K562 (cell line): ENCODE measurements at regions not wholly inside any gene's neighbourhood (a gene's known extent, or its start where the extent isn't known, plus 50 kb on each side); places are given as distances from the start of the nearest gene placed in this dataset.

ENCODE experiments used
- BRCA1 ChIP-seq, 2 experiments: fragments of 450-650 bp in 1 of 2; sonication (generic) in 1 of 2; formaldehyde crosslinking in 1 of 2; IDR thresholded peaks; 2 replicates each; pipeline versions ENCODE4 v1.5.0 to v1.6.1; 2017 to 2020; ENCODE audit warnings: mild to moderate bottlenecking in 1 of 2, missing genetic modification reagents in 1 of 2
- FOXP1 ChIP-seq: sonication (generic); formaldehyde crosslinking; IDR thresholded peaks from 2 replicates; pipeline ENCODE4 v1.8.0; 2022; ENCODE audit warnings: mild to moderate bottlenecking, missing genetic modification reagents
- FUS ChIP-seq: fragments of 200-400 bp; formaldehyde crosslinking; optimal IDR thresholded peaks from 2 replicates; pipeline ENCODE3; 2017; ENCODE audit warnings: low read depth, low read length
- MYBL2 ChIP-seq, 2 experiments: fragments of 450-650 bp in 1 of 2; sonication (generic) in 1 of 2; formaldehyde crosslinking in 1 of 2; IDR thresholded peaks; 2 replicates each; pipeline versions ENCODE4 v1.6.1 to v1.8.1; 2017 to 2022; ENCODE audit warnings: borderline replicate concordance in 1 of 2, inconsistent platforms in 1 of 2, low read depth in 1 of 2, mild to moderate bottlenecking in 1 of 2, missing genetic modification reagents in 1 of 2, moderate library complexity in 1 of 2
- NBN ChIP-seq: fragments of 450-650 bp; IDR thresholded peaks from 2 replicates; pipeline ENCODE4 v1.6.1; 2016; ENCODE audit warnings: low read depth, mild to moderate bottlenecking
- NR2C1 ChIP-seq, 2 experiments: fragments of 450-650 bp; IDR thresholded peaks; 2 replicates each; pipeline ENCODE4 v1.6.1; 2017; ENCODE audit warnings: mild to moderate bottlenecking in 2 of 2, antibody characterized with exemption in 1 of 2, inconsistent platforms in 1 of 2, missing compliant biosample characterization in 1 of 2, missing genetic modification characterization in 1 of 2
- NRF1 ChIP-seq, 2 experiments: fragments of 450-650 bp; IDR thresholded peaks in 1 of 2; conservative IDR thresholded peaks in 1 of 2; 2 replicates each; pipeline ENCODE4 v1.6.1; 2014; ENCODE audit warnings: mild to moderate bottlenecking in 2 of 2
- PATZ1 ChIP-seq: fragments of 250-450 bp; sonication (Bioruptor Pico); IDR thresholded peaks from 2 replicates; pipeline ENCODE4 v1.5.0; 2020; ENCODE audit warnings: mild to moderate bottlenecking, borderline replicate concordance
- PRPF4 ChIP-seq: fragments of 200-400 bp; formaldehyde crosslinking; IDR thresholded peaks from one replicate; pipeline ENCODE4 v1.6.1; 2017; ENCODE audit warnings: low read length, low read depth, mild to moderate bottlenecking; ENCODE audit not compliant: insufficient read depth, poor library complexity, severe bottlenecking
- RCOR1 ChIP-seq, 2 experiments: IDR thresholded peaks; 2 replicates each; pipeline ENCODE4 v1.6.1; 2012; ENCODE audit warnings: low read depth in 2 of 2, low read length in 2 of 2, borderline replicate concordance in 1 of 2, improper control_type of control experiment in 1 of 2
- SMAD1 ChIP-seq: fragments of 150-350 bp; IDR thresholded peaks from 2 replicates; pipeline ENCODE4 v1.6.1; 2014; ENCODE audit warnings: low read length, low read depth; ENCODE audit not compliant: partially characterized antibody
- SOX6 ChIP-seq: fragments of 450-650 bp; IDR thresholded peaks from 2 replicates; pipeline ENCODE4 v1.6.1; 2014; ENCODE audit warnings: mild to moderate bottlenecking
- TRIM24 ChIP-seq, 2 experiments: fragments of 450-650 bp; IDR thresholded peaks; 2 replicates each; pipeline ENCODE4 v1.6.1; 2016
- ZFP36 ChIP-seq: fragments of 150-350 bp; IDR thresholded peaks from 2 replicates; pipeline ENCODE4 v1.6.1; 2018; ENCODE audit warnings: low read length, low read depth; ENCODE audit not compliant: partially characterized antibody
- ZNF217 ChIP-seq: sonication (generic); formaldehyde crosslinking; IDR thresholded peaks from 2 replicates; pipeline ENCODE4 v1.8.0; 2022; ENCODE audit warnings: mild to moderate bottlenecking, missing genetic modification reagents
- ZNF444 ChIP-seq: fragments of 250-450 bp; sonication (Bioruptor Pico); IDR thresholded peaks from 2 replicates; pipeline ENCODE4 v1.4.0; 2020; ENCODE audit warnings: mild to moderate bottlenecking, moderate library complexity
- ZNF668 ChIP-seq: fragments of 250-450 bp; sonication (Bioruptor Pico); IDR thresholded peaks from 2 replicates; pipeline ENCODE4 v1.8.0; 2022; ENCODE audit warnings: mild to moderate bottlenecking, inconsistent platforms
- ZNF696 ChIP-seq: fragments of 250-450 bp; sonication (Bioruptor Pico); conservative IDR thresholded peaks from 2 replicates; pipeline ENCODE4 v1.4.0; 2020; ENCODE audit warnings: mild to moderate bottlenecking, moderate library complexity
- TF ChIP-seq, protein P1 (sequence below): fragments of 450-650 bp; formaldehyde crosslinking; IDR thresholded peaks from 2 replicates; pipeline ENCODE4 v1.4.0; 2022; ENCODE audit warnings: missing genetic modification characterization
- TF ChIP-seq, protein P2 (sequence below): fragments of 200-800 bp; sonication (Bioruptor generic); IDR thresholded peaks from 2 replicates; pipeline ENCODE4 v1.6.1; 2017; ENCODE audit warnings: missing genetic modification characterization, missing compliant biosample characterization
- TF ChIP-seq, protein P3 (sequence below): fragments of 200-800 bp; sonication (Bioruptor generic); IDR thresholded peaks from 2 replicates; pipeline ENCODE4 v1.6.1; 2017; ENCODE audit warnings: missing genetic modification characterization, missing compliant biosample characterization

DNA sequence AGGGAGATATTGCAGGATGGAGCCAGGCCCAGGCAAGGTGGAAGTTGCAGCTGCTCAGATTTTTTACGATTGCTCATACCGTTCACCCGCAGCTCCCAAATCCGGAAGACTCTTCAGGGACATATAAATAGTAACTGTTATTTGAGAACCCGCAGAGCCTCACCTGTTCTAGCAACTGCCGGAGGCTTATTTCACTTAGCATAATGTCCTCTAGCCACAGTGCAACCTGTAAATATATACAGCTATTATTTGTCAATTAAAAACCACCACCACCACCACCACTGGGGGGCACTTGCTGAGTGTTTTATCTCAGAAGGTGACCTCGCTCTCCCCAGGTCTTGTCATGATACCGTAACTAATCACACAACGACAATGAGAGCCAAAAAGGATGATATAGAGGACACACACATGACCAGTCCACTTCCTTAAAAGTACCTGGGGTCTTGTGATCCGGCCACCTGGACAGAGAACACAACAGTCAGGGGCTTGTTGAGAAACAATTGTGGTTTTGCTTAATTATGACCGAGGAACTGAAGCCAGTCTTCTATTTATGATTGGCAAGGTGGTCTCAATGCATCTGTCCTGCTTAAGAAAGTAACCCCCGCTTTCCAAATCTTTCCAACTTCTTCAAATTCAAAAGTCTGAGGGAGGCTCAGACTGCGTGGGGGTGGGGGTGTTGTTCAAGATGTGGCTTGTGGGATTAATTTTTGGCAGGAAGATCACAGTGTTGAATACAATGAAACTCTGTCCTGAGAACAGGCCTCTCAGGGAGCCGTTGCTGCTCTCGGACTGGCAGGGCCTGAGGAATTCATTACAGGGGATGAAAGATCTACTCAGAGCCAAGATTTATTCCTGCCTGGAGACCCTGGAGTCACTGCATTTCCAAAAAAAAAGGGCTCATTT is 72.3 kb upstream of the PRNP start (continued):
- TF ChIP-seq BRCA1 (IDR thresholded peaks at IDR 0.05) (no peak), BRCA1 (CRISPR knock-in tag; IDR thresholded peaks at IDR 0.05) (no peak), FUS (no peak), RCOR1 (IDR thresholded peaks at IDR 0.05; ENCODE audit: borderline replicate concordance in 1 of 2, low read depth in 2 of 2, low read length in 2 of 2) (no peak), TRIM24 (IDR thresholded peaks at IDR 0.05) (no peak), ZNF444 (CRISPR knock-in tag) (no peak), FOXP1 (CRISPR knock-in tag) (no peak), NR2C1 (IDR thresholded peaks at IDR 0.05) (no peak), NR2C1 (tag; IDR thresholded peaks at IDR 0.05) (no peak), MYBL2 (IDR thresholded peaks at IDR 0.05; ENCODE audit: low read depth) (no peak), MYBL2 (CRISPR knock-in tag; IDR thresholded peaks at IDR 0.05; ENCODE audit: borderline replicate concordance) (no peak), ZFP36 (no peak), SMAD1 (no peak), ZNF217 (CRISPR knock-in tag) (no peak), SOX6 (no peak), ZNF696 (CRISPR knock-in tag) (no peak), PATZ1 (CRISPR knock-in tag) (no peak), PRPF4 (no peak), ZNF668 (no peak), NBN (no peak), NRF1 (conservative IDR thresholded peaks at IDR 0.05 in 1 of 2, IDR thresholded peaks at IDR 0.05 in 1 of 2) (no peak)
- TF ChIP-seq, protein P1, sequence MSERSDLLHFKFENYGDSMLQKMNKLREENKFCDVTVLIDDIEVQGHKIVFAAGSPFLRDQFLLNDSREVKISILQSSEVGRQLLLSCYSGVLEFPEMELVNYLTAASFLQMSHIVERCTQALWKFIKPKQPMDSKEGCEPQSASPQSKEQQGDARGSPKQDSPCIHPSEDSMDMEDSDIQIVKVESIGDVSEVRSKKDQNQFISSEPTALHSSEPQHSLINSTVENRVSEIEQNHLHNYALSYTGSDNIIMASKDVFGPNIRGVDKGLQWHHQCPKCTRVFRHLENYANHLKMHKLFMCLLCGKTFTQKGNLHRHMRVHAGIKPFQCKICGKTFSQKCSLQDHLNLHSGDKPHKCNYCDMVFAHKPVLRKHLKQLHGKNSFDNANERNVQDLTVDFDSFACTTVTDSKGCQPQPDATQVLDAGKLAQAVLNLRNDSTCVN (CRISPR knock-in tag), result no peak
- TF ChIP-seq, protein P2, sequence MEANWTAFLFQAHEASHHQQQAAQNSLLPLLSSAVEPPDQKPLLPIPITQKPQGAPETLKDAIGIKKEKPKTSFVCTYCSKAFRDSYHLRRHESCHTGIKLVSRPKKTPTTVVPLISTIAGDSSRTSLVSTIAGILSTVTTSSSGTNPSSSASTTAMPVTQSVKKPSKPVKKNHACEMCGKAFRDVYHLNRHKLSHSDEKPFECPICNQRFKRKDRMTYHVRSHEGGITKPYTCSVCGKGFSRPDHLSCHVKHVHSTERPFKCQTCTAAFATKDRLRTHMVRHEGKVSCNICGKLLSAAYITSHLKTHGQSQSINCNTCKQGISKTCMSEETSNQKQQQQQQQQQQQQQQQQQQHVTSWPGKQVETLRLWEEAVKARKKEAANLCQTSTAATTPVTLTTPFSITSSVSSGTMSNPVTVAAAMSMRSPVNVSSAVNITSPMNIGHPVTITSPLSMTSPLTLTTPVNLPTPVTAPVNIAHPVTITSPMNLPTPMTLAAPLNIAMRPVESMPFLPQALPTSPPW (CRISPR knock-in tag), result no peak
- TF ChIP-seq, protein P3, sequence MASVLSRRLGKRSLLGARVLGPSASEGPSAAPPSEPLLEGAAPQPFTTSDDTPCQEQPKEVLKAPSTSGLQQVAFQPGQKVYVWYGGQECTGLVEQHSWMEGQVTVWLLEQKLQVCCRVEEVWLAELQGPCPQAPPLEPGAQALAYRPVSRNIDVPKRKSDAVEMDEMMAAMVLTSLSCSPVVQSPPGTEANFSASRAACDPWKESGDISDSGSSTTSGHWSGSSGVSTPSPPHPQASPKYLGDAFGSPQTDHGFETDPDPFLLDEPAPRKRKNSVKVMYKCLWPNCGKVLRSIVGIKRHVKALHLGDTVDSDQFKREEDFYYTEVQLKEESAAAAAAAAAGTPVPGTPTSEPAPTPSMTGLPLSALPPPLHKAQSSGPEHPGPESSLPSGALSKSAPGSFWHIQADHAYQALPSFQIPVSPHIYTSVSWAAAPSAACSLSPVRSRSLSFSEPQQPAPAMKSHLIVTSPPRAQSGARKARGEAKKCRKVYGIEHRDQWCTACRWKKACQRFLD, result no peak
